HG02759 (cell line): ENCODE measurements at regions not wholly inside any gene's neighbourhood (a gene's known extent, or its start where the extent isn't known, plus 50 kb on each side); places are given as distances from the start of the nearest gene placed in this dataset.

ENCODE experiments used
- ATAC-seq: cut with Tn5 transposase; IDR thresholded peaks from one replicate; pipeline ENCODE4 v1.9.1; 2021; ENCODE audit warnings: mild to moderate bottlenecking, moderate library complexity; ENCODE audit not compliant: unreplicated experiment

GRCh38 chr20:40925829-40926510, 102.7 kb upstream of the TOP1 start:
- no peak for ATAC-seq

- ATAC-seq, result no peak
Measured at GRCh38 chr20:40926928-40927327, 101.7 kb upstream of the TOP1 start.

- no peak for ATAC-seq
Measured at GRCh38 chr20:40930561-40930960, 98.1 kb upstream of the TOP1 start.

- ATAC-seq, result no peak
Measured at GRCh38 chr20:40931410-40932044, 97.1 kb upstream of the TOP1 start.

- ATAC-seq, result no peak
Measured at GRCh38 chr20:40932436-40932835, 96.2 kb upstream of the TOP1 start.

GRCh38 chr20:40933758-40934157, 94.9 kb upstream of the TOP1 start:
- ATAC-seq, result no peak

- no peak for ATAC-seq
Measured at GRCh38 chr20:40938020-40938419, 90.6 kb upstream of the TOP1 start.

- ATAC-seq, result no peak
Measured at GRCh38 chr20:40939667-40940066, 89.0 kb upstream of the TOP1 start.

GRCh38 chr20:40941133-40941610, 87.5 kb upstream of the TOP1 start:
- no peak for ATAC-seq

- ATAC-seq, result no peak
Measured at GRCh38 chr20:40942006-40942405, 86.6 kb upstream of the TOP1 start.

- ATAC-seq, result no peak
Measured at GRCh38 chr20:40942775-40943174, 85.8 kb upstream of the TOP1 start.

- no peak for ATAC-seq
Measured at GRCh38 chr20:40943591-40943990, 85.0 kb upstream of the TOP1 start.

GRCh38 chr20:40945189-40945588, 83.4 kb upstream of the TOP1 start:
- no peak for ATAC-seq

- no peak for ATAC-seq
Measured at GRCh38 chr20:40945754-40946450, 82.7 kb upstream of the TOP1 start.

- no peak for ATAC-seq
Measured at GRCh38 chr20:40946451-40946850, 82.2 kb upstream of the TOP1 start.

GRCh38 chr20:40948465-40949267, 80.0 kb upstream of the TOP1 start:
- ATAC-seq, result no peak

GRCh38 chr20:40949346-40949745, 79.3 kb upstream of the TOP1 start:
- ATAC-seq, result no peak

- no peak for ATAC-seq
Measured at GRCh38 chr20:40952136-40952535, 76.5 kb upstream of the TOP1 start.

GRCh38 chr20:40953416-40953815, 75.2 kb upstream of the TOP1 start:
- ATAC-seq, result no peak

- no peak for ATAC-seq
Measured at GRCh38 chr20:40953856-40954255, 74.8 kb upstream of the TOP1 start.

- no peak for ATAC-seq
Measured at GRCh38 chr20:40954521-40955165, 74.0 kb upstream of the TOP1 start.
